Esophagus squamous epithelium (tissue), 5 donors: ENCODE measurements at regions not wholly inside any gene's neighbourhood (a gene's known extent, or its start where the extent isn't known, plus 50 kb on each side); places are given as distances from the start of the nearest gene placed in this dataset.

Experiments
- DNase-seq: peaks from one replicate; lab custom pipeline; 2025; lab: John Stamatoyannopoulos, UW
- H3K27ac ChIP-seq, 4 donors: fragments of 200-600 bp; sonication (generic); one replicate each; pipeline ENCODE4 v1.5.1; 2016 to 2019; ENCODE audit warnings: mild to moderate bottlenecking in 1 of 4
- H3K27me3 ChIP-seq, 4 donors: fragments of 200-600 bp; sonication (generic); 1 replicate in 3 of 4; 2 replicates in 1 of 4; pipeline versions ENCODE4 v1.5.1 to v1.6.0; 2017 to 2021; ENCODE audit warnings: antibody characterized with exemption in 1 of 4
- H3K36me3 ChIP-seq, 3 donors: fragments of 200-600 bp; sonication (generic); one replicate each; pipeline ENCODE4 v1.5.1; 2016 to 2019
- H3K4me1 ChIP-seq, 3 donors: fragments of 200-600 bp; sonication (generic); one replicate each; pipeline ENCODE4 v1.5.1; 2017 to 2019
- H3K4me3 ChIP-seq, 4 donors: fragments of 200-600 bp; sonication (generic); 1 replicate in 3 of 4; 2 replicates in 1 of 4; pipeline ENCODE4 v1.5.1; 2016 to 2019; ENCODE audit warnings: mild to moderate bottlenecking in 2 of 4, moderate library complexity in 1 of 4
- H3K9me3 ChIP-seq, 3 donors: fragments of 200-600 bp; sonication (generic); one replicate each; pipeline ENCODE4 v1.5.1; 2016 to 2019
- POLR2A ChIP-seq, 4 donors: fragments of 450-650 bp; IDR thresholded peaks; one replicate each; pipeline ENCODE4 v1.6.1; 2017; ENCODE audit warnings: antibody characterized with exemption in 4 of 4, mild to moderate bottlenecking in 4 of 4, moderate library complexity in 3 of 4
- WGBS, 2 donors: methylation state at CpG; one replicate each; pipeline ENCODE4 v1.1.5; 2018; 5-methylcytosine and 5-hydroxymethylcytosine counted together
- intact Hi-C: fragments of 100-400 bp; cut with DNase I; formaldehyde crosslinking; loops from one replicate; pipeline ENCODE4 v1.15.0; 2022
- TF ChIP-seq, protein P1 (sequence below), 6 experiments: fragments of 450-650 bp in 4 of 6; fragments of 200-600 bp in 2 of 6; sonication (generic) in 2 of 6; IDR thresholded peaks; one replicate each; pipeline ENCODE4 v1.5.1; 2016 to 2019; ENCODE audit warnings: antibody characterized with exemption in 6 of 6, mild to moderate bottlenecking in 4 of 6, moderate library complexity in 4 of 6
- donor health status: DM: yes; HTN: yes; CAD: no.

- no peak for DNase-seq
- TF ChIP-seq, protein P1, sequence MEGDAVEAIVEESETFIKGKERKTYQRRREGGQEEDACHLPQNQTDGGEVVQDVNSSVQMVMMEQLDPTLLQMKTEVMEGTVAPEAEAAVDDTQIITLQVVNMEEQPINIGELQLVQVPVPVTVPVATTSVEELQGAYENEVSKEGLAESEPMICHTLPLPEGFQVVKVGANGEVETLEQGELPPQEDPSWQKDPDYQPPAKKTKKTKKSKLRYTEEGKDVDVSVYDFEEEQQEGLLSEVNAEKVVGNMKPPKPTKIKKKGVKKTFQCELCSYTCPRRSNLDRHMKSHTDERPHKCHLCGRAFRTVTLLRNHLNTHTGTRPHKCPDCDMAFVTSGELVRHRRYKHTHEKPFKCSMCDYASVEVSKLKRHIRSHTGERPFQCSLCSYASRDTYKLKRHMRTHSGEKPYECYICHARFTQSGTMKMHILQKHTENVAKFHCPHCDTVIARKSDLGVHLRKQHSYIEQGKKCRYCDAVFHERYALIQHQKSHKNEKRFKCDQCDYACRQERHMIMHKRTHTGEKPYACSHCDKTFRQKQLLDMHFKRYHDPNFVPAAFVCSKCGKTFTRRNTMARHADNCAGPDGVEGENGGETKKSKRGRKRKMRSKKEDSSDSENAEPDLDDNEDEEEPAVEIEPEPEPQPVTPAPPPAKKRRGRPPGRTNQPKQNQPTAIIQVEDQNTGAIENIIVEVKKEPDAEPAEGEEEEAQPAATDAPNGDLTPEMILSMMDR (IDR thresholded peaks at IDR 0.05) = no peak
- no peak for TF ChIP-seq POLR2A (IDR thresholded peaks at IDR 0.05)
- H3K9me3 ChIP-seq = no peaks in the 10 kb centered on the region
Observed at GRCh38 chr14:98543074-98543473, 728.9 kb downstream of the BCL11B start.

DNA sequence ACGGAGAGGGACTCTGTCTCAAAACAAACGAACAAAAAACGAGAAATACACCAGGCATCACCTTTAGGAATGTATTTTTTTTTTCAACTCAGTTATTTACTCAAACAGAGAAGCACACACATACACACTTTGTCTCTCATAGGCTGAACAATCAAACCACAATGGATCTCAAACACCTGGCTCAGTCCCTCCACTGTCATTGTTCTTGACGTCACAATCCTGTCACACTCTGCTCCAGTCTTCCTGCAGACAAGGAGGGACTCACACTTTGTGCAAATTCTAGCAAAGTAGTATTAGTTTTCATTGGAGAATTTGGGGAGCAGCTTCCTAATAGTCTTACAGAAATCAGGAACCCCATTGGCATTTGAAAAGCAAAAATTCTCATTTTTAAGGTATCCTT, 727.8 kb downstream of the BCL11B start:
- H3K4me1 ChIP-seq = no peaks in the 10 kb centered on the region
- H3K4me3 ChIP-seq = no peak overlapping the region
- H3K27me3 ChIP-seq = no peaks in the 10 kb centered on the region
- TF ChIP-seq, protein P1 (IDR thresholded peaks at IDR 0.05) = no peak
- TF ChIP-seq POLR2A (IDR thresholded peaks at IDR 0.05) = no peak
- DNase-seq = no peak
- intact Hi-C loops = no loop called here
- H3K27ac ChIP-seq = no peak overlapping the region
- H3K9me3 ChIP-seq = no peaks in the 10 kb centered on the region
- 61 to 69% methylated on average over 4 of the region's 4 CpGs for WGBS, 2 donors
- no peaks in the 10 kb centered on the region for H3K36me3 ChIP-seq

More at GRCh38 chr14:98543074-98543473, 728.9 kb downstream of the BCL11B start:
- Histone ChIP-seq H3K27me3 (no peaks in the 10 kb centered on the region), H3K4me3 (no peak overlapping the region), H3K27ac (no peak overlapping the region), H3K4me1 (no peaks in the 10 kb centered on the region), H3K36me3 (no peaks in the 10 kb centered on the region)
- intact Hi-C loops = no loop called here
- WGBS, 2 donors = 47 to 57% methylated on average over 2 of the region's 2 CpGs

- intact Hi-C loops = no loop called here
- no peak for DNase-seq
Observed at GRCh38 chr14:98545181-98545580, 726.8 kb downstream of the BCL11B start.

GRCh38 chr14:98548071-98548686, 723.8 kb downstream of the BCL11B start:
- Histone ChIP-seq H3K4me3 (no peak overlapping the region), H3K27ac (no peak overlapping the region), H3K27me3 (no peaks in the 10 kb centered on the region), H3K9me3 (no peaks in the 10 kb centered on the region), H3K4me1 (no peaks in the 10 kb centered on the region), H3K36me3 (no peaks in the 10 kb centered on the region)
- WGBS, 2 donors = 52 to 58% methylated on average over 6 of the region's 6 CpGs
- TF ChIP-seq, protein P1 (IDR thresholded peaks at IDR 0.05) = no peak
- no peak for TF ChIP-seq POLR2A (IDR thresholded peaks at IDR 0.05)
- DNase-seq = no peak
- intact Hi-C loops = no loop called here

More at GRCh38 chr14:98545181-98545580, 726.8 kb downstream of the BCL11B start:
- H3K36me3 ChIP-seq = no peaks in the 10 kb centered on the region
- TF ChIP-seq POLR2A (IDR thresholded peaks at IDR 0.05) = no peak
- TF ChIP-seq, protein P1 (IDR thresholded peaks at IDR 0.05) = no peak
- no peak overlapping the region for H3K4me3 ChIP-seq
- no peaks in the 10 kb centered on the region for H3K27me3 ChIP-seq
- no peak overlapping the region for H3K27ac ChIP-seq
- no peaks in the 10 kb centered on the region for H3K9me3 ChIP-seq
- no peaks in the 10 kb centered on the region for H3K4me1 ChIP-seq

DNA sequence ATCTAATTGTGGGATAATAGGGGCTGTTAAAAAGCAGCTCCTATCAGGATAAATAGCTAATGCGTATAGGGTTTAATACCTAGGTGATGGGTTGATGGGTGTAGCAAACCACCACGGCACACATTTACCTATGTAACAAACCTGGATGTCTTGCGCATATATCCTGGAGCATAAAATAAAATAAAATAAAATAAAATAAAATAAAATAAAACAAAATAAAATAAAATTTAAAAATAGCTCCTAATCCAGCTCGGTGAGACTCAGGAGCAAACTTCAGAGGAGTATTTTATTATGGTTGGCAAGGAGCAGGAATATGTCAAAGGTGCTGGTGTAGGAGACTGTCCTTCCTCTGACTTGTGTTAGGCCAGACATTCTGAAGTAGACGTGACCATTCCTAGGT, 721.0 kb downstream of the BCL11B start:
- TF ChIP-seq, protein P1 (IDR thresholded peaks at IDR 0.05) = no peak
- no peak for TF ChIP-seq POLR2A (IDR thresholded peaks at IDR 0.05)
- no peak for DNase-seq
- 81 to 85% methylated on average over 5 of the region's 5 CpGs for WGBS, 2 donors
- no peaks in the 10 kb centered on the region for H3K36me3 ChIP-seq
- no peaks in the 10 kb centered on the region for H3K27me3 ChIP-seq
- no peak overlapping the region for H3K4me3 ChIP-seq
- H3K9me3 ChIP-seq = no peaks in the 10 kb centered on the region
- no peak overlapping the region for H3K27ac ChIP-seq
- intact Hi-C loops = no loop called here
- H3K4me1 ChIP-seq = no peaks in the 10 kb centered on the region
